ENCODE measurements at regions not wholly inside any gene's neighbourhood (a gene's known extent, or its start where the extent isn't known, plus 50 kb on each side); places are given as distances from the start of the nearest gene placed in this dataset.

DNA sequence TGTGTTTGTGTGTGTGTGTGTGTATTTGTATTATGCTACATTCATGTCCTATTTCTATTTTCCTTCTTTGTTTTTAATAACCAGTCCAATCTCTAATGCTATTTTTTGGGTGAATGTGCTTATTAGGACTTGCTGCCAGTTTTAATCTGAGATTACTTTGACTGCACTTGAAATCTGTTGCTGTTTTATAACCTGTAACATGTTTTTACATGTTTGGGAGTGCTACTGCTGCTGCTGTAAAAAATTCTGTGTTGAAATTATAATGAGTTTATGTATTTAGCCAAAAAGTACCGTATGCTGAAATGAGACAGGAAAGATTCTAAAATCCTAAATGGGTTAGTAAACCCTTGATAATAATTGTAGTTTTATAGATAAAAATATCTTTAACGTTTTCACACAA lies 104.7 kb upstream of the SSBP2 start:
- no peak for DNase-seq (ENCODE audit: low read depth)

DNA sequence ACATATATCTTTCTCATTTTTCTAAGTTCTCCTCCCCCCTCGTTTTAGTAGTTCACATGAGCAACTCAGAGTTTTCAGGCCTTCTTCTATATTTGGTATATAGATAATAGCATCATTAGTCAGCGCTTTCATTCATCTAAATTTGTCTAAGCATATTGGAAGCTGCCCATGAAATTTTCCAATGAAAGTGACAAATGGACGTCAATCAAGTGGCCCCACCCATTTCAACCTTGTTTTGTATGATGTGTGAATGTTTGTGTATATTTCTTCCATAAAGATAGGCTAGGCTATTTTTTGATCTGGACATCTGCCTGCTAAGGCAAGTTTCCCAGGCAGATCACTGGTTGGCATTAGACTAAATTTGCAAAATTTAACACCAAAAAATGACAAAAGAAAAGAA lies 104.0 kb upstream of the SSBP2 start:
- DNase-seq (ENCODE audit: low read depth): no peak

DNA sequence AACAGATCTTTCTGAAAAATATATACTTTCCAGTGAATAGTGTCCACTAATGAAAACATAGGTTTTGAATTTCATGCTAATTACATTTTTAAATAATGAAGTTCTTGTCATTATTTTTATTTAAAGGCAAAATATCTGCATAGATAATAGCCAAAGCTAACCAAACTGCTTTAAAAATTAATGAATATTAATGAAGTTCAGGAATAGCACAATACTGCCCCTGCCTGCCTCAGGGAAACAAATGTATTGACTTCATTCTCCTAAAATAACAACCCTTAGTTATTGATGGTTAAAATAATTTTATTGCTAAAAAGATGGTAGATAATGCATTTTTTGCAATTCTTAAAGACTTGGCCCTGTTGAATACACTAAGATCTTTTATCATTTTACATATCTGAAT lies 103.6 kb upstream of the SSBP2 start:
- no peak for DNase-seq (ENCODE audit: low read depth)

DNA sequence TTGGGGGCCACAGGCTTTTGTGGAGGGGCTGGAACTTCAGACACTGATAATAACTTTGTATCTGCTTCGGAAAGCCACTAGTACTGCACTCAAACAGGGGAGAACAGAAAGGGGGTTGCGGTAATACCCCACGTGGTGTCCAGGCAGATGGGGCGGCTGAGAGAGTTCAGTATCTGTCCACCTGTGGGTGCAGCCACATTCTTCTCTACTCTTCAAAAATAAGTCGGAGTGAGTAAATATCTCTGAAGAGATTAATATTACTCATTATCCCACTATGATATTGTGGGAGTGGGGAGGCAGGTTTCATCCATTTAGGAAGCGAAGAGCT lies 102.1 kb upstream of the SSBP2 start:
- no peak for DNase-seq (ENCODE audit: low read depth)

DNA sequence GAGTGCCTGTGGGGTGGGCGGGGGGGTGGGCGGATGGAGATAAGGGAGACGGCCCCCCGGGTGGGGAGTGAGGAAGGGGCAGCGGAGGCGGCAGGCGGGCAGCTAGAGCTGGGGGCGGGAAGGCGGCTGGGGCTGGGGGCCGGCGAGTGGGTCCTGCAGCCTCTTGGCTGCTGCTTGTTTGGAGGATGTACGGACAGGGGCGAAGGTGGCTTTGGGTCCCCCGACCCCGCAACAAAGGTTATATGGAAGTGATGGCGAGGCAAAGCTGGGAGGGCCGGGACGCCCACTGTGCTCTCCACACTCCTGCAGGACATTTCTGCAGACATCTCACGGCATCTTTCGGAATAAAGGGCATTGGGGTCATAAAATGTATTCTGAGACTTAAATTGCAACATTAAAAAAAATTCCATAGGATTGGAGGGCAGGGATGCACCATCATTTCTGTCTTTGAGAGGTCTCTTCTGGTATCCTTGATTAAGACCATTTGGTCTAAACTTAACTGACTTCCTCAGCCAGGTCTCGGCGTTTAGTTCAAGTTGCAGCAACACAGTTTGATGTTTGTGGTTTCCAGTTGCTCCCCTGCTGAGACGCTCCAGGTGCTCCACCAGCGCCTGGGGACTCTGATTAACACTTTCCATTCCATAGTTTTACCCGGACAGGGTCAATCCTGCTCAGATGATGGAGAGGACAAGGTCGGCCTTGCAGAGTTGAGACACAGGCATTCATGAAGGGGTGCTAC lies 101.6 kb upstream of the SSBP2 start:
- peak; percentile 56 for DNase-seq (ENCODE audit: low read depth)

DNA sequence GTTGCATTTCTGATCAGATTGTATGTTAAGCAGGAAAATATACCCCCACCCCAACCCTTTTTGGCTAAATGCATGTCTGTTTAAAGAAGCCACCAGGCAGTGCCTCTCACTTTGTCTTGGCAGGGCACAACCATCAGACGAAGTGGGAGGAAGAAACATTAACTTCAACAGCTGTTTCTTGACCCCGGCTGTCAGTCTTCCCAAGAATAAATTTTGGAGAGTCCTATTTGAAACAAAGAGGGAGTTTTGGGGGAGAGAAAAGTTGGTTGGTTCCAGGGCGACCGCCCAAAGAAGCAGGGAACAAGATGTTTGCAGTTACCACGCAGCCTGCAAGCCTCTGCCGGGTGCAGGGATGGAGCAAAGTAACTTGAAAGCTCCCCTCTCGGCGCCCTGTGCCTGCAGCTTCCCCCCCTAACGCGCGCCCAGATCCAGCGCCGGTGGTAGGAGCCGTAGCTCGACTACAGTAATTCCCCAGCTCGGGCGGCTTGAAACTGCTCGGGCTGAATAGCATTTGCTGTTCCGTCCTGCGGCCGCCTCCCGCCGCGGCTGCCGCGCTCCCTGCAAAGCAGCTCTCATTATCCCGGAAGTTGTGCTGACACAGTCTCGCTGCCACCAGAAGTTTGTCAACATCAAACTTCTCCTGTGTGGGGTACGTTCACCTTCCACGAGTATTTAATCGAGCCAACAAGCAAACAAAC lies 100.7 kb upstream of the SSBP2 start:
- peak; percentile 96 for DNase-seq (ENCODE audit: low read depth)

DNA sequence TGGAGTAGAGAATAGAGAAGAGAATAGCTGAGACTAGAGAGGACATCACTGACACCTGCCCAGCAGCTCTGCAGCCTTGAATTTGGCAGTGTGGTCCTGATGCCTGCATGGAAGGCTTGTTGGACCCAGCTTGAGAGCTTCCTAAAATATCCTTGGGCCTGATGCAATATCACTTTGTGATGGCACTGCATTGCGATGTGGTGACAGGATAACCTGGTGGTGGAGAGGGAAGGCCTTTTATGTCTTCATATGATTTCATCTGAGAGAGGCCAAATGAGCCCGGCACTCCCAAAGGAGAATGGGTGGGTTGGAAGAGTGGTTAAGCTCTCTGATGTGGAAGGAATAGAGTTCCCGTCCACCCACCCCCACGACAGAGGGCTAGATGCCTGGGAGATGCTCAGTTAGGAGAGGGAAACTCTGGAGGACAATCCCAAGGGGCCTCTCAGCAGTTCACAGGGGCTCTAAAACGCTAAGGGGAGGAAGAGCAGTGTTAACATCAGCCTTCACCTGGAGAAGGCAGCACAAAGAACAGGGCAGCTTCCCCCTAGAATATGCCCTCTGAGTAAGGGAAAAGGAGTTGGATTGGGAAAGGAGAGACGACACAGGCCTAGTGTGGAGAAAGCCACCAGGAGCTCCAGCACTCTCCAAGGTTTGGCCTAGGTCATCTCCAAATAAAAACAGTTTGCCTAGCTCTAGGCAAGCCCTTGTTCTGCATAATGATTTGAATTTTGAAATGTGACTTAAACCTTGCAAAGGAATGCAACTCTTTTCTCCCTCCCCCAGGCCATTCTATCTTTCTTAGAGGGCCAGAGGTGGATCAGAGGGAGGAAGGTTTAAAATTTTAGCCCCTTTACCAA lies 99.8 kb upstream of the SSBP2 start:
- DNase-seq (ENCODE audit: low read depth): no peak

DNA sequence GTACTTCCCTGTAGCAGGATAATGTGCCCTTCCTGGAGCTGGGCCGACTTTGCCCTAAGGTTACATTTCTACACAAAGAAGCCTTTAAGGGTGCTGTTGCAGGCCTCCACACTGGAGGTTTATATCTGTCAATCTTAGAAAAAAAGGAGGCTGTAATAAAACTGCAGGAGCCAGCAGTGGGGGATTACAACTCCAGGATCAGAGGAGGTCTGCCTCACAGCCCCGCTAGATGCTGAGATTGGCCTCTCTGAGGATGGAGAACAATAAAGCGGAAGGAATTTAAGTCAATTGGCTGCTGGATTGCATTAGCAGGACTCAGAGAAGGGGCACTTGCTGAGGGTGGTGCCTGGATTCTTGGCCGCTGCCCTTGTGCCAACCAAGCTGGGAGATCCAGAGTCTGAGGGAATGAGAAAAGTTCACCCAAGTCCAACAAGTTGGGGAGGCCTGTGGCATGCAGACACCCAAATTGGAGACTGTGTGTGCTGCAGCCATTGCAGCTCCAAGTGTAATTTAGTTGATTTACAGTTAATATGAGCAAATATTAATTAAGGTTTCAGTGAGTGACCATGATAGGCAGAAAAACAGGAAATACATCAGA lies 99.0 kb upstream of the SSBP2 start:
- DNase-seq (ENCODE audit: low read depth): no peak

DNA sequence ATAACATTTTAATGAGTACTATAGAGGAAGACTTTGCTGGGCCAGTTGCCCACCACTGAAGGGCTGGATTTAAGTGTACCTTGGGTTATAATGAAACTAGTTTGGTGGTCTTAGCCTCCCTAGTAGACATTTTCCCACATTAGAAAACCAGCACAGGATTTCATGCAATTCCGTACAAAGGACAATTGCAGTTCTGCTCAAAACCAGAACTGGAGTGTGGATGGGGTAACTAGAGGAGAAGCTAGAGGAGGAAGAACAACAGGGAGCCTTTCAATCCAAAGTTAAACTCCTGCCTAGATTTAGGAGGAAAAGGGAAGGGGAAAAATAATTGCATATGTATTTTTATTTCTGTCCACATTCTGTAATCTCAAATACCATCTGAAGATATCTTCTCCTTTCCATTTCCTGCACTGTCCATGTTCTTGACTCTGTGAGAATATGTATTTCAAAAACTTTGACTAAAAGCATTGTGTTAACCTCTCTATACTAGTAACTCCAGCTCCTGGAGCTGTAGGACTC lies 97.5 kb upstream of the SSBP2 start:
- no peak for DNase-seq (ENCODE audit: low read depth)

DNA sequence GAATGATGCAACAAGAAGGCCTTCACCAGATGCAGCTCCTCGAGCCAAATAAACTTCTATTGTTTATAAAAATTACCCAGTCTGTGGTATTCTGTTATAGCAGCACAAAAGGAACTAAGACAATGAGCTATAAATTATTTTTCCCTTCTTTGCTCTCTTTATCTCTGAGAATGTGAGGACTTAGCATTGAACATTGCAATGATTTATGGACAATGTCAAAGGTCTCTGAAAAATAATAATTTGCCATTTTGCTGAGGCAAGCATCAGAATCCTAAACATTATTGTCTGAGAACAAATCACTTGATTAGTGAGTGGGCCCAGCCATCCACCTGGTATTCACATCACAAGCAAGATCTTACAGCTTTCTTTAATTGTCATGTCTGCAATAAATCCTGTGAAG lies 95.4 kb upstream of the SSBP2 start:
- DNase-seq (ENCODE audit: low read depth): no peak

DNA sequence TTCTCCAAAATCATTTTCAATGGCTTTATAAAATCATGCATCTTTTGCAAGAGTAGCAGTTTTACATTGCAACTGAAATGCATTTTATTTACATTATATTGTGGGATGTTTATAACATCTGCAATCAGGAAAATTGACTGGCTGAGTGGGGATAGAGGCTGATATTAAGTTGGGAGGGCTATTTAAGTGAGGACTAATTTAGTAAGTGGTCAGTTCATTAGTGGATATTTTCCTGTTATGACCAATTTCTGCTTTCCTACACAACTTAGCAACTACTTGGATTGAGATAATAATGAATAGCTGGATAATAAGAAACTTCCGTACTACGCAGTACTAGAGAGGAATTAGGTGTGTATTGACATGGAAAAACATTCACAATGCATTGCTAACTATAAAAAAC lies 92.9 kb upstream of the SSBP2 start:
- no peak for DNase-seq (ENCODE audit: low read depth)

DNA sequence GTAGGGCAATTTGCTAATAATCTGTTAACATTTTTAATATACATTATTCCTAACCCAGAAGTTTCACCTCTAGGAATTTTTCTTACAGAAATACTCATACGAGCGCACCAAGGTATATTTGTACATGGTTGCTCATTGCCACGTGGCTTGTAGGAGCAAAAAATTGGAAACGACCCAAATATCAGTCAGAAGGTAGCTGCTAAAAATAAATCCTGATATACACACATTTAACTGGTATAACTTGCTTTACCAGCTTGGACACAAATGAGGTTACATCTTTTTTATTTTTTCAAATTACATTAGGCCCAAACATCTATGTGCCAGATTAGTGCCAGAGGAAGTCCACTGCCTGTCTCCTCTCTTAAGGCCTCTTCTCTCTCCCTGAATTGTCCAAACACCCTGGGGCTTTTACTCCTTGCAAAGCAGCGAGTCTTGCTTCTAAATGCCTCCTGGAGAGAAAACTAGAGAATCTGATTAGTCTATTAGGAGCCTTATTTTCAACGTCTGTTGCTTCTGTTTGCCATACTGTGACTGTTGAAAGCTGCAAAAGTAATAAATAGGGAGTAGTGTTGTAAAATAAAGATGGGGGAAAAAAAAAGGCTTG lies 92.0 kb upstream of the SSBP2 start:
- DNase-seq (ENCODE audit: low read depth): no peak

DNA sequence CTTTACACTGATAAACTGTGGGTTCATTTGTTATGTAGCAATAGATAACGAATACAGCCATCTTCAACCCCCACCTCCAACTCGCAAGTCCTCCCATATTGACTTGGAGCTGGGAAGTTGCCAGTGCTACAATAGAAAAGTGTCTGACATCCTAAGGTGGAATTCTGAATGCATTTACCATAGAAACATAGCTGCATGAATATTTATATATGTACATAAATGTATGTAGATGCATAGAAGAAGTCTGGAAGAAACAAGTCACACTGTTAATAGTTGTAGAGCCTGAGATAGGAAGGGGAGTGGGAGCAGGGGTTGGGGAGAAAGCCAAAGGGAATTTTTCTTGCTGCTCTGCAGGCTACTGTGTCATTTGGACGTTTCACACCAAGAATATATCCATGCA lies 88.1 kb upstream of the SSBP2 start:
- no peak for DNase-seq (ENCODE audit: low read depth)

DNA sequence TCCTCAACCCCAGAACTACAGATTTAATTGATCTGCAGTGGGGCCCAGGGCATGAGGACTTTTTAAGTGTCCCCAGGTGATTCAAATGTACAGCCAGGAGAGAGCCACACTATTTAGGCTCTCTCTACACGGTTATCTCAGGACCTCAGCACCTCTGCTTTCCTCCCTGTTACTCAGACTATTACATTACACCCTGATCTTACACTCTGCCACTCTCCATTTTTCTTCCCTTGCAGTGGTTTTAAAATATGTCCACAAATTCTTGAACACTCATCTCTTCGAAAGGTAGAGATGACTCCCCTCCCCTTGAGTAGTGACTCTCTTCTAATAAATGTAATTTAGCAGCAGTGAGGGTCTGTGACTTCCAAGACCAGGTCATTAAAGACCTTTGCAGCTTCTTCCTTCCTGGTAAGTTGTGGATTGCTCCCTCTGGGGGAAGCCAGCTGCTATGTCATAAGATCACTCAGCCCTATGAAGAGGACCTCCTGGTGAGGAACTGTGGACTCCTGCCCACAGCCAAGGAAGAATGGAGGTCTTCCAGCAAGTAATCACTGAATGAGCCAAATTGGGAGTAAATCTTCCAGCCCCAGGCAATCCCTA lies 87.5 kb upstream of the SSBP2 start:
- DNase-seq (ENCODE audit: low read depth): peak; percentile 23

DNA sequence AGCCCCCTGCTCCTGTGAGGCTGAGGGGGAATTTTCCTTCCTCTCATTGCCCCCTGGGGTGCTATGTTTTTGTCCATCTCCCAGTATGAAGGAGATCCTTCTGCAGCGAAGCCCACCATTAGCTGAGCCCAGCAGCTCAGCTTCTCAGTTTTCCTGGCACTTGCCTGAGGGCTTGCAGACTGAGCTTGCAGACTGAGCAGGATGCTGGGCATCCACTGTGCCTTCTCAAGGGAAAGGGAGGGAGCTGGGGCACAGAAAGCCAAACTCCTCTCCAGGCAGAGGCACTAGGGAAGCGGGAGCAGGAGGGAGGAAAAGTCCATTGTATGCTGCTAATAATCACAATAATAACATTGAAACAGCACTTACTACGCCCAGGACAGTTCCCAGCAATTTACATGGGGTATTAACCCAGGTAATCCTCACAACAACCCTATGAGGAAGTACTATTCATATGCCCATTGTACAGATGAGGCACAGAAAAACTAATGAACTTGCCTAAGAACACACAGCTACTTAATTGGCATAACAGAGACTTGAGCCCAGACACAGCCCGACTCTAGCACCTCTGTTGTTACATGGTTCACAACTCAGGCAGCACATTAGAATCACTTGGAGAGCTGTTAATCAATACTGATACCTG lies 86.9 kb upstream of the SSBP2 start:
- no peak for DNase-seq (ENCODE audit: low read depth)

DNA sequence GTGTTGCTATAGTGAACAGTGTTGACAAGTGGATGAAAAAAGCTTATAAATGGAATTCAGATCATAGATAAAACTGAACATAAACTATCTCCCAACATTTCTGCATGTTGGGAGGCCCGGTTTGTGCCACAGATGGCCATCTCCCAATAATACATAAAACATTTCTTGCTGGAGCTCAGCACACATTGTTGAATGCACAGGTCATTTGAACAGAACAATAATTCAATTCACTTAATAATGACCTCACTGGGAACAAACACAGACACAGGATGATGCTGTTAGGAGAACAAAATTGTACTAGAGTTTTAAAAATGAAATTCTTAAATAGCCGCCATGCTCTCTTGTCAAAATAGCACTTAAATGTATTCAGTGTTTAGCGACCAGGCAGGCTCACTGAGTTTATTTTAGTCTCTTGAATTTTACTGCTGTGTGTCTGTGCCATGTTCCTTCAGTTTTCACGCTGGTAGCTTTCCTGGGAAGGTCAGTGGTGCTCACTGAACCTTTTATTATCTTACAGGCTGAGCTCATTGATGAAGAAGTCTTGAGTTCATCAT lies 85.0 kb upstream of the SSBP2 start:
- DNase-seq (ENCODE audit: low read depth): no peak

DNA sequence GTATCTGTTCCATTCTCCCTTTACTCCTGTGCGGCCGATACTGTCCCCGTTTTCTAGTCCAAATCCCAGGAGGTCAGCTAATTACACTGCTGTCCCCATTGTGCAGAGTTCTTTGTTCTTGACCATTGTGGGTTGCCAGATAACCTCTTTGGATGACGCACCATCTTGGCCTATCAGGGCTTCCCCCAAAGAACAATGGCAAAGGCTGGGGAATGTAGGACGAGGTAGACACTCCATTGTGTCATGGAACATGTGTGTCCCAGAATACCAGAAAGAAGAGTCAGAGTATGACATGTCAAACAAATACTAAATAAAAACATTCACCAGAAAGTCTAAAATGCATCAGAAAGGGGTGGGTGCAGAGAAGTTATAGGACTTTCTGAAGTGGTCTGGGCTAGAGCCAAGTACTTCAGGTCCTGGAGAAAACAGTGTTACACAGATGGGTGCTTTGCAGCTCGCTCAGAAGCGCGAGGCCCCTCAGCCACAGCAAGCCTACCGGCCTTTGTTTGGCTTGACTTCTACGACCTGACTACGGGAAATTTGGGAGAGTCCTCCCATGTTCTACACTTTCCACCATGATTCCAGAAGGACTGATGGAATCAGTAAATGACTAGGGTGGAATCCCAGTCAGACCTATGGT lies 83.2 kb upstream of the SSBP2 start:
- DNase-seq (ENCODE audit: low read depth): no peak

DNA sequence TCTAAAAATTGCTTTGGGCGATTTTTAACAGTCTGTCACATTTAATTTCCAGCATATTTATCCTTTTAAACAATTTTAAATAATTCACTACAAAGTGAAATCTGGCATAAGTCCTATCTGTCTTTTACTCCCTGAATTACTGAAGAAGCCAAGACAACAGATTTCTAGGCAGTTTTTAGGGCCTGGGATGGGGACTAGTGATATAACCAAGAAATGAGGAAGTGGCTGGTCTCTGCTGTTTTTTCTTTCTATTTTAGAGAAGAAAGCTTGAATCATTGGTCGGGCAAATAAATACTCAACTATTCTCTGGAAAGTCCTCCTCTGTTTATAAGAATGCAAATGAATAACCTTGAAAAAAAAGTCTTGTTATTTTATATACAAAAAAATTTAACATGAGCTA lies 79.7 kb upstream of the SSBP2 start:
- DNase-seq (ENCODE audit: low read depth): no peak

DNA sequence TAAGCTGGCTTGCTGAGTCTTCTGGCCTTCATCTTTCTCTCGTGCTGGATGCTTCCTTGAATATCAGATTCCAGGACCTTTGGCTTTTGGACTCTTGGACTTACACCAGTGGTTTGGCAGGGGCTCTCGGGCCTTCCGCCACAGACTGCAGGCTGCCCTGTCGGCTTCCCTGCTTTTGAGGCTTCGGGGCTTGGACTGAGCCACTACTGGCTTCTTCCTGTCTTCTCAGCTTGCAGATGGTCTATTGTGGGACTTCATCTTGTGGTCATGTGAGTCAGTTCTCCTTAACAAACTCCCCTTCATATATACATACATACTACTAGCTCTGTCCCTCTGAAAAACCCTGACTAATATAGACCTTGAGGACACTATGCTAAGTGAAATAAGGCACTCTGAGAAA lies 78.3 kb upstream of the SSBP2 start:
- DNase-seq (ENCODE audit: low read depth): no peak

DNA sequence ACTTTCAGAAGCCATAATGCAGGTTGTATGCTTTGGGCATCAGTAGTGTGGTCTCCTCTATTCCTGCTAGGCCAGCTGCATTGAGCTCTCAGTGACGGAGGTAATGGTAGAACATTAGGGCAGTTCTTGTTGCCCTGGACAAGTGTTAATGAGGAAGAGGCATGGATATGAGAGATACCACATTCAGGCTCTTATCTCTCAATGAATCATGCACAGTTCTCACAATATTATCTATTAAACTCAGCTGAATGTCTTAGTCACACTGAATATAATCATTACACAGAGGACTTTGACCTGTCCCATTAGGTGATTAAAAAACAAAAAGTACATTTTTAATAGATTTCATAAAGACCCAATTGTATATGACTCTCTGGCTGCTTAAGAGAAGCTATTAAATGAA lies 76.6 kb upstream of the SSBP2 start:
- DNase-seq (ENCODE audit: low read depth): no peak

All from Daoy (cell line).